Gastrocnemius medialis (tissue), 4 donors: ENCODE measurements at regions not wholly inside any gene's neighbourhood (a gene's known extent, or its start where the extent isn't known, plus 50 kb on each side); places are given as distances from the start of the nearest gene placed in this dataset.

Source experiments
- ATAC-seq, 2 donors: fragments of 150-250 bp; one replicate each; pipeline ENCODE4 v1.9.1; 2016
- DNase-seq, 2 donors: peaks; one replicate each; pipeline ENCODE4 v3.0.0-alpha.2; 2019
- H3K27ac ChIP-seq, 4 donors: fragments of 200-600 bp; sonication (generic); 1 replicate in 1 of 4; 2 replicates in 3 of 4; pipeline ENCODE4 v1.5.1; 2016 to 2018; ENCODE audit warnings: mild to moderate bottlenecking in 2 of 4, moderate library complexity in 1 of 4
- H3K27me3 ChIP-seq, 3 donors: fragments of 200-600 bp; sonication (generic) in 2 of 3; 1 replicate in 1 of 3; 2 replicates in 2 of 3; pipeline versions ENCODE4 v1.5.1 to v1.6.0; 2016 to 2019; ENCODE audit warnings: mild to moderate bottlenecking in 1 of 3, moderate library complexity in 1 of 3
- H3K36me3 ChIP-seq, 2 donors: fragments of 200-600 bp; sonication (generic) in 1 of 2; one replicate each; pipeline ENCODE4 v1.5.1; 2017 to 2018
- H3K4me1 ChIP-seq, 2 donors: fragments of 200-600 bp; sonication (generic) in 1 of 2; one replicate each; pipeline ENCODE4 v1.5.1; 2016 to 2017; ENCODE audit warnings: mild to moderate bottlenecking in 2 of 2
- H3K4me3 ChIP-seq, 4 donors: fragments of 200-600 bp; sonication (generic) in 3 of 4; 1 replicate in 1 of 4; 2 replicates in 3 of 4; pipeline ENCODE4 v1.5.1; 2016 to 2019; ENCODE audit warnings: mild to moderate bottlenecking in 2 of 4
- H3K9me3 ChIP-seq, 3 donors: fragments of 200-600 bp; sonication (generic) in 2 of 3; 1 replicate in 1 of 3; 2 replicates in 2 of 3; pipeline ENCODE4 v1.5.1; 2016 to 2019
- POLR2A ChIP-seq, 2 donors: fragments of 450-650 bp; IDR thresholded peaks; one replicate each; pipeline ENCODE4 v1.6.1; 2017; ENCODE audit warnings: antibody characterized with exemption in 2 of 2, mild to moderate bottlenecking in 2 of 2, moderate library complexity in 2 of 2
- in situ Hi-C, 4 donors: fragments of 200-750 bp; cut with MboI; loops; one replicate each; pipeline versions ENCODE4 v1.15.0 to v1.8.0; 2017; ENCODE audit warnings: low sequenced_read_pairs in 4 of 4
- intact Hi-C: fragments of 100-400 bp; cut with DNase I; formaldehyde crosslinking; loops from one replicate; pipeline ENCODE4 v1.15.1; 2023; ENCODE audit warnings: low total_unique reads
- TF ChIP-seq, protein P1 (sequence below), 5 experiments: fragments of 450-650 bp in 3 of 5; fragments of 200-600 bp in 2 of 5; sonication (generic) in 2 of 5; IDR thresholded peaks in 4 of 5; conservative IDR thresholded peaks in 1 of 5; 1 replicate in 4 of 5; 2 replicates in 1 of 5; pipeline ENCODE4 v1.5.1; 2016 to 2019; ENCODE audit warnings: antibody characterized with exemption in 5 of 5, mild to moderate bottlenecking in 3 of 5, moderate library complexity in 3 of 5

DNA sequence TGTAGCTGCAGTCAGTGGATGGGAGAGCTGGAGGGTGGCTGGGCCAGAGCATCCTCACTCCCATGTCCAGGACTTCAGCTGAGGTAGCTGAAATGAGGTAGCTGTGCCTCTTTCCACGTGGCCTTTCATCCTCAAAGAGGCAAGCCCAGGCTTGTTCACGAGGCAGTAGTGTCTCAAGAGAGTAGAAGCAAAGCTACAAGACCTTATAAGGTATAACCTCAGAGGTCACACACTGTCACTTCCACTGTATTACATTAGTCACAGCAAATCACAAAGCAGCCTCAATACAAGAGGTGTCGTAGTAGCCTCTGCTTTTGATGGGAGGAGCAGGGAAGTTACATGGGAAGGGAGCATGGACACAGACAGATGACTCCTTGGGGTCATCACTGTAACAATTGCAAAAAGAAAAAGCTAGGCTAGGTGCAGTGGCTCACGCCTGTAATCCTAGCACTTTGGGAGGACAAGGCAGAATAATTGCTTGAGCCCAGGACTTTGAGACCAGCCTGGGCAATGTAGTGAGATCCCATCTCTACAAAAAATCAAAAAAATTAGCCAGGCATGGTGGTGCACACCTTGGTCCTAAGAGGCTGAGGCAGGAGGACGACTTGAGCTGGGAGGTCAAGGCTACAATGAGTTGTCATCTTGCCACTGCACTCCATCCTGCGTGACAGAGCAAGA, 97.5 kb downstream of the SKIDA1 start:
- H3K27me3 ChIP-seq, result no peaks in the 10 kb centered on the region
- no peaks in the 10 kb centered on the region for H3K4me1 ChIP-seq
- H3K4me3 ChIP-seq, result no peak overlapping the region
- H3K9me3 ChIP-seq, result no peaks in the 10 kb centered on the region
- H3K36me3 ChIP-seq, result no peaks in the 10 kb centered on the region
- H3K27ac ChIP-seq, result no peak overlapping the region
- DNase-seq, result no peak
- in situ Hi-C loops (no loop called here), intact Hi-C loops (no loop called here)
- no peak for TF ChIP-seq POLR2A (IDR thresholded peaks at IDR 0.05)
- TF ChIP-seq, protein P1, sequence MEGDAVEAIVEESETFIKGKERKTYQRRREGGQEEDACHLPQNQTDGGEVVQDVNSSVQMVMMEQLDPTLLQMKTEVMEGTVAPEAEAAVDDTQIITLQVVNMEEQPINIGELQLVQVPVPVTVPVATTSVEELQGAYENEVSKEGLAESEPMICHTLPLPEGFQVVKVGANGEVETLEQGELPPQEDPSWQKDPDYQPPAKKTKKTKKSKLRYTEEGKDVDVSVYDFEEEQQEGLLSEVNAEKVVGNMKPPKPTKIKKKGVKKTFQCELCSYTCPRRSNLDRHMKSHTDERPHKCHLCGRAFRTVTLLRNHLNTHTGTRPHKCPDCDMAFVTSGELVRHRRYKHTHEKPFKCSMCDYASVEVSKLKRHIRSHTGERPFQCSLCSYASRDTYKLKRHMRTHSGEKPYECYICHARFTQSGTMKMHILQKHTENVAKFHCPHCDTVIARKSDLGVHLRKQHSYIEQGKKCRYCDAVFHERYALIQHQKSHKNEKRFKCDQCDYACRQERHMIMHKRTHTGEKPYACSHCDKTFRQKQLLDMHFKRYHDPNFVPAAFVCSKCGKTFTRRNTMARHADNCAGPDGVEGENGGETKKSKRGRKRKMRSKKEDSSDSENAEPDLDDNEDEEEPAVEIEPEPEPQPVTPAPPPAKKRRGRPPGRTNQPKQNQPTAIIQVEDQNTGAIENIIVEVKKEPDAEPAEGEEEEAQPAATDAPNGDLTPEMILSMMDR (IDR thresholded peaks at IDR 0.05 in 4 of 5, conservative IDR thresholded peaks at IDR 0.05 in 1 of 5), result no peak
- ATAC-seq, result no peak

DNA sequence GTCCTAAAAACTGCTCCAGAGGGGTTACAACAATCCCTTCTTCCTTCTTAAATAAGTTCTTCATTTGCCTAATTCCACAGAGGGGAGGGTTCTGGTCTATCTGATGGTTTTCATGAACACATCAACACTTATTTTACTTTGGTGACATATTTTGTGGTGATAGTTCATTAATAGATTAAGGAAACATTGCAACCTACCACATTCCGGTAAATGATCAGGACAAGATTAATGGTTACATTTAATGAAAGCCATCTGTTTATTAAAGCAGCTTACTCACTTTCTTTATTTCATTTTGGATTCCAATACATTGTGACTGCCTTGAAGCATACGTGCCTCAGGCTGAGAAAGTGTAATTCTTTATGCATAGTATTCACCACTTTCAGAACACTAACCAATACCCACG, 101.0 kb downstream of the SKIDA1 start:
- Histone ChIP-seq H3K4me3 (no peak overlapping the region), H3K4me1 (no peaks in the 10 kb centered on the region), H3K36me3 (no peaks in the 10 kb centered on the region), H3K27ac (no peak overlapping the region), H3K27me3 (no peaks in the 10 kb centered on the region), H3K9me3 (no peaks in the 10 kb centered on the region)
- in situ Hi-C loops (no loop called here), intact Hi-C loops (no loop called here)
- DNase-seq (no peak), ATAC-seq (no peak)
- TF ChIP-seq POLR2A (IDR thresholded peaks at IDR 0.05), result no peak
- TF ChIP-seq, protein P1 (IDR thresholded peaks at IDR 0.05 in 4 of 5, conservative IDR thresholded peaks at IDR 0.05 in 1 of 5), result no peak

DNA sequence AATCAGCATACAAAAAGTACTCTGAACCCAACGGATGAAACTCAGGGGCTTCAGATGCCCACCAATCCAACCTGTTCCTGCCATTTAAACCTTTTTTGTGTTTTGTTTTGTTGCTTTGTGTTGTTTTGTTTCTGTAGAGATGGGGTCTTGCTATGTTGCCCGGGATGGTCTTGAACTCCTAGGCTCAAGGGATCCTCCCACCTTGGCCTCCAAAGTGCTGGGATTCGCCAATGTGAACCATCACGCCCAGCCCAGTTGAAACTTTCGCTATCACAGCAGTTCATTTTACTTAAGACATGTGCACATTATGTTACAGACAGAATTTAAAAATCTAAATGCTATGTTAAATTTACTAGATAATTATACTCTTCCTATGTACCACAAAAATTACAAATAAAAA, 101.6 kb downstream of the SKIDA1 start:
- no peak for ATAC-seq
- Histone ChIP-seq H3K4me1 (no peaks in the 10 kb centered on the region), H3K36me3 (no peaks in the 10 kb centered on the region), H3K27me3 (no peaks in the 10 kb centered on the region), H3K9me3 (no peaks in the 10 kb centered on the region), H3K4me3 (no peak overlapping the region), H3K27ac (no peak overlapping the region)
- intact Hi-C loops, result no loop called here
- TF ChIP-seq, protein P1 (IDR thresholded peaks at IDR 0.05 in 4 of 5, conservative IDR thresholded peaks at IDR 0.05 in 1 of 5), result no peak
- TF ChIP-seq POLR2A (IDR thresholded peaks at IDR 0.05), result no peak
- no peak for DNase-seq
- in situ Hi-C loops, result no loop called here

DNA sequence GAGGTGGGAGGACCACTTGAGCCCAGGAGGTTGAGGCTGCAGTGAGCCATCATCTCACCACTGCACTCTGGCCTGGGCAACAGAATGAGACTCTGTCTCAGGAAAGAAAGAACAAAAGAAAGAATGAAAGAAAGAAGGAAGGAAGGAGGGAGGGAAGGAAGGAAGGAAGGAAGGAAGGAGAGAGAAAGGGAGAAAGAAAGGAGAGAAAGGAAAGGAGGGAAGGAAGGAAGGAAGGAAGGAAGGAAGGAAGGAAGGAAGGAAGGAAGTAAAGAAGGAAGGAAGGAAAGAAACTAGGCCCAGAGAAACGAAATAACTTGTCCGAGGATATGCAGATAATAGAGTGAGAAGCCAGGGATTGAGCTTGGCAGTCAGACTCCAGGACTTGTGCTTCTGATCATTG, 102.1 kb downstream of the SKIDA1 start:
- H3K36me3 ChIP-seq, result no peaks in the 10 kb centered on the region
- ATAC-seq, result no peak
- H3K9me3 ChIP-seq, result no peaks in the 10 kb centered on the region
- in situ Hi-C loops, result no loop called here
- no peaks in the 10 kb centered on the region for H3K27me3 ChIP-seq
- no peak for DNase-seq
- intact Hi-C loops, result no loop called here
- no peak overlapping the region for H3K27ac ChIP-seq
- no peaks in the 10 kb centered on the region for H3K4me1 ChIP-seq
- no peak overlapping the region for H3K4me3 ChIP-seq
- no peak for TF ChIP-seq POLR2A (IDR thresholded peaks at IDR 0.05)
- TF ChIP-seq, protein P1 (IDR thresholded peaks at IDR 0.05 in 4 of 5, conservative IDR thresholded peaks at IDR 0.05 in 1 of 5), result no peak

DNA sequence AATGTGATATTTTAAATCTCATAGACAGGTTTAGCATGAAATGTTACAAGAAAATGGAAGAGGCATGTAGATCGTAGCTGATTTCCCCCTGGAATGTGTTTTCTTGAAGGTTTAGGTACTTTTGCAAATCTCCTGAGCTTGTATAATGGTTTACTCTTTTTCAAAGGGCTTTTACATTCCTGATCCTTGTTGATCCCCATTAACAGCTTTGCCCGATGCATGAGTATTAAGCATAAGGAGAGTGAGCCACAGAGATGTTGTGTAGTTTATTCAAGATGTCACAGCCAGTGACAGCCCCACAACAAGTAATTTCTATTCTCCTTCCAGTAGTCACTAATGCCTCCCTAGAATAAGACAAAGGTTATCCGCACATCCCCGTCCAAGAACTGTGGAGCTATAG, 103.7 kb downstream of the SKIDA1 start:
- Histone ChIP-seq H3K4me3 (no peak overlapping the region), H3K9me3 (no peaks in the 10 kb centered on the region), H3K36me3 (no peaks in the 10 kb centered on the region), H3K27ac (no peak overlapping the region), H3K4me1 (no peaks in the 10 kb centered on the region), H3K27me3 (no peaks in the 10 kb centered on the region)
- intact Hi-C loops, result no loop called here
- in situ Hi-C loops, result no loop called here
- ATAC-seq (no peak), DNase-seq (no peak)
- no peak for TF ChIP-seq POLR2A (IDR thresholded peaks at IDR 0.05)
- TF ChIP-seq, protein P1 (IDR thresholded peaks at IDR 0.05 in 4 of 5, conservative IDR thresholded peaks at IDR 0.05 in 1 of 5), result no peak
